Gastroesophageal sphincter (tissue), 3 donors: ENCODE measurements at regions not wholly inside any gene's neighbourhood (a gene's known extent, or its start where the extent isn't known, plus 50 kb on each side); places are given as distances from the start of the nearest gene placed in this dataset.

Experiments
- CTCF ChIP-seq, 4 experiments: fragments of 200-600 bp in 2 of 4; fragments of 450-650 bp in 2 of 4; sonication (generic) in 1 of 4; IDR thresholded peaks; one replicate each; pipeline ENCODE4 v1.5.1; 2017 to 2019; ENCODE audit warnings: antibody characterized with exemption in 4 of 4, mild to moderate bottlenecking in 2 of 4, moderate library complexity in 2 of 4
- POLR2A ChIP-seq, 2 donors: fragments of 450-650 bp; IDR thresholded peaks; one replicate each; pipeline ENCODE4 v1.6.1; 2017; ENCODE audit warnings: antibody characterized with exemption in 2 of 2, mild to moderate bottlenecking in 2 of 2, moderate library complexity in 1 of 2
- POLR2AphosphoS5 ChIP-seq: sonication (generic); formaldehyde crosslinking; IDR thresholded peaks from one replicate; pipeline ENCODE4 v1.6.1; 2017; ENCODE audit warnings: antibody characterized with exemption

- no peak for TF ChIP-seq CTCF (IDR thresholded peaks at IDR 0.05)
- no peak for TF ChIP-seq POLR2A (IDR thresholded peaks at IDR 0.05)
- TF ChIP-seq POLR2AphosphoS5, result no peak
These were observed 291.0 kb upstream of the CDH19 start for GRCh38 chr18:66894851-66895250.
